GM23338 (cell line): ENCODE measurements at regions not wholly inside any gene's neighbourhood (a gene's known extent, or its start where the extent isn't known, plus 50 kb on each side); places are given as distances from the start of the nearest gene placed in this dataset.

Source experiments
- ATAC-seq: fragments of 200-7000 bp; cut with Tn5 transposase; 3 replicates; pipeline ENCODE4 v1.9.1; 2020
- DNase-seq: peaks from one replicate; pipeline ENCODE4 v3.0.0-alpha.2; 2015; ENCODE audit warnings: low spot score
- H2AFZ ChIP-seq: fragments of 200-600 bp; sonication (generic); 2 replicates; pipeline ENCODE4 v1.8.0; 2016; ENCODE audit warnings: antibody characterized with exemption, mild to moderate bottlenecking, moderate library complexity
- H3F3A ChIP-seq: fragments of 200-600 bp; sonication (generic); replicated peaks from 2 replicates; pipeline ENCODE4 v1.8.0; 2017; ENCODE audit warnings: antibody characterized with exemption, mixed run types, low read depth
- H3K27ac ChIP-seq: fragments of 200-600 bp; sonication (generic); 2 replicates; pipeline ENCODE4 v1.6.1; 2016; ENCODE audit warnings: low read depth
- H3K27me3 ChIP-seq: fragments of 200-600 bp; sonication (generic); 2 replicates; pipeline ENCODE4 v1.8.0; 2016; ENCODE audit warnings: mild to moderate bottlenecking, mixed run types, moderate library complexity; ENCODE audit not compliant: insufficient read depth
- H3K36me3 ChIP-seq: fragments of 200-600 bp; sonication (generic); 2 replicates; pipeline ENCODE4 v1.8.0; 2016; ENCODE audit warnings: mild to moderate bottlenecking; ENCODE audit not compliant: insufficient read depth
- H3K4me1 ChIP-seq: fragments of 200-600 bp; sonication (generic); 2 replicates; pipeline ENCODE4 v1.8.0; 2016; ENCODE audit warnings: mild to moderate bottlenecking, moderate library complexity; ENCODE audit not compliant: insufficient read depth
- H3K4me2 ChIP-seq: fragments of 200-600 bp; sonication (generic); 2 replicates; pipeline ENCODE4 v1.7.1; 2017; ENCODE audit warnings: mixed run types
- H3K4me3 ChIP-seq: fragments of 200-600 bp; sonication (generic); 2 replicates; pipeline ENCODE4 v1.6.1; 2016; ENCODE audit warnings: mixed run types
- H3K79me2 ChIP-seq: fragments of 200-600 bp; sonication (generic); replicated peaks from 2 replicates; pipeline ENCODE4 v1.8.0; 2017; ENCODE audit warnings: mild to moderate bottlenecking; ENCODE audit not compliant: insufficient read depth
- H3K9me2 ChIP-seq: fragments of 200-600 bp; sonication (generic); 2 replicates; pipeline ENCODE4 v1.8.0; 2017; ENCODE audit not compliant: insufficient read depth
- H4K20me1 ChIP-seq: fragments of 200-600 bp; sonication (generic); replicated peaks from 2 replicates; pipeline ENCODE4 v1.8.0; 2017; ENCODE audit warnings: mild to moderate bottlenecking; ENCODE audit not compliant: insufficient read depth
- H3K27ac Mint-ChIP-seq: 2 replicates; pipeline ENCODE4 v1.8.0; 2020; ENCODE audit warnings: inconsistent platforms, mild to moderate bottlenecking, moderate library complexity, mixed read lengths
- H3K27me3 Mint-ChIP-seq: 3 replicates; pipeline ENCODE4 v1.8.0; 2022; ENCODE audit warnings: low read depth, mild to moderate bottlenecking, moderate library complexity, mixed read lengths, inconsistent platforms; ENCODE audit not compliant: insufficient read depth, poor library complexity
- H3K36me3 Mint-ChIP-seq: 3 replicates; pipeline ENCODE4 v1.8.0; 2021; ENCODE audit warnings: low read depth, mild to moderate bottlenecking, inconsistent platforms, moderate library complexity, mixed read lengths
- H3K4me1 Mint-ChIP-seq: 3 replicates; pipeline ENCODE4 v1.8.0; 2020; ENCODE audit warnings: mild to moderate bottlenecking, inconsistent platforms, mixed read lengths
- H3K4me3 Mint-ChIP-seq: 3 replicates; pipeline ENCODE4 v1.8.0; 2021; ENCODE audit warnings: moderate library complexity, mild to moderate bottlenecking, inconsistent platforms, mixed read lengths
- H3K9me3 Mint-ChIP-seq: 3 replicates; pipeline ENCODE4 v1.8.0; 2020; ENCODE audit warnings: moderate library complexity, mild to moderate bottlenecking, inconsistent platforms, mixed read lengths
- CREB1 ChIP-seq: fragments of 250-450 bp; sonication (Bioruptor Pico); IDR thresholded peaks from 2 replicates; pipeline ENCODE4 v1.5.0; 2020; ENCODE audit warnings: low read depth, mild to moderate bottlenecking, moderate library complexity
- EZH2 ChIP-seq: fragments of 200-600 bp; sonication (generic); IDR thresholded peaks from one replicate; pipeline ENCODE4 v1.8.0; 2017; ENCODE audit warnings: antibody characterized with exemption, mild to moderate bottlenecking, low read depth; ENCODE audit not compliant: unreplicated experiment
- EZH2phosphoT487 ChIP-seq: fragments of 200-600 bp; sonication (generic); IDR thresholded peaks from one replicate; pipeline ENCODE4 v1.8.1; 2018; ENCODE audit warnings: antibody characterized with exemption; ENCODE audit not compliant: unreplicated experiment
- JUNB ChIP-seq: IDR thresholded peaks from one replicate; pipeline ENCODE4 v1.6.1; 2016; ENCODE audit warnings: antibody characterized with exemption; ENCODE audit not compliant: unreplicated experiment
- NANOG ChIP-seq: IDR thresholded peaks from 2 replicates; pipeline ENCODE4 v1.6.1; 2016; ENCODE audit warnings: antibody characterized with exemption, borderline replicate concordance
- POLR2AphosphoS5 ChIP-seq: IDR thresholded peaks from 2 replicates; pipeline ENCODE4 v1.6.1; 2016; ENCODE audit warnings: antibody characterized with exemption, low read depth
- STAT1 ChIP-seq: IDR thresholded peaks from one replicate; pipeline ENCODE4 v1.6.1; 2016; ENCODE audit warnings: antibody characterized with exemption; ENCODE audit not compliant: unreplicated experiment
- ZNF114 ChIP-seq: fragments of 250-450 bp; sonication (Bioruptor Pico); IDR thresholded peaks from 2 replicates; pipeline ENCODE4 v1.5.0; 2020; ENCODE audit warnings: mild to moderate bottlenecking, moderate library complexity
- ZNF331 ChIP-seq: fragments of 250-450 bp; sonication (Bioruptor Pico); IDR thresholded peaks from 2 replicates; pipeline ENCODE4 v1.5.0; 2020; ENCODE audit warnings: low read depth, mild to moderate bottlenecking, moderate library complexity
- TF ChIP-seq, protein P1 (sequence below): IDR thresholded peaks from 2 replicates; pipeline ENCODE4 v1.6.1; 2016; ENCODE audit warnings: antibody characterized with exemption
- TF ChIP-seq, protein P2 (sequence below), 2 experiments: fragments of 200-600 bp in 1 of 2; sonication (generic) in 1 of 2; conservative IDR thresholded peaks; 2 replicates each; pipeline versions ENCODE4 v1.5.1 to v1.6.1; 2016 to 2017; ENCODE audit warnings: antibody characterized with exemption in 2 of 2, low read depth in 2 of 2, mild to moderate bottlenecking in 2 of 2, moderate library complexity in 1 of 2
- TF ChIP-seq, protein P3 (sequence below): fragments of 250-450 bp; sonication (Bioruptor Pico); IDR thresholded peaks from 2 replicates; pipeline ENCODE4 v1.5.0; 2020; ENCODE audit warnings: mild to moderate bottlenecking, moderate library complexity
- TF ChIP-seq, protein P4 (sequence below): IDR thresholded peaks from one replicate; pipeline ENCODE4 v1.6.1; 2018; ENCODE audit warnings: antibody characterized with exemption; ENCODE audit not compliant: unreplicated experiment

DNA sequence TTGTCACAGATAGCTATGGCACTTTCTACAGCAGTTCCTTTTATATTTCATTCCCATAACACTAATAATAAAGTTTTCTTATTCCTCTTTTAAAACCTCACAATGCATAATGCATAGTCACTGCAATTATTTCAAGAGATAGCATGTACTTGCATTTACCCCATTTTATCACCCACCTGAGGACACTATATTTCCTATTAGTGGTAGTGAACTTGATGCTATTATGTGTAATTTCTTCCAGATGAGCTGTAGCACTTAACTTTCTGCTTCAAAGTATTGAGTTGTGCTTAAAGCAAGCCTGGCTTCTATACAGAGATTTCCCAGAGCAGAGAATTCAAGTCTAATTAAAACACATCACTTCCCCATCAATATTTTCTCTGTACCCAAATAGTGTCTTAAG lies 461.1 kb downstream of the HTR7 start:
- Mint-ChIP-seq H3K4me1 (peaks cover 18% of the 10 kb centered on the region), H3K27ac (no peak overlapping the region), H3K4me3 (no peak overlapping the region), H3K36me3 (no peaks in the 10 kb centered on the region), H3K9me3 (no peaks in the 10 kb centered on the region), H3K27me3 (no peaks in the 10 kb centered on the region)
- H3K9me2 ChIP-seq: no peaks in the 10 kb centered on the region
- H3F3A ChIP-seq: no peaks in the 10 kb centered on the region
- H3K4me1 ChIP-seq: peaks cover 15% of the 10 kb centered on the region
- no peaks in the 10 kb centered on the region for H3K79me2 ChIP-seq
- TF ChIP-seq, protein P1, sequence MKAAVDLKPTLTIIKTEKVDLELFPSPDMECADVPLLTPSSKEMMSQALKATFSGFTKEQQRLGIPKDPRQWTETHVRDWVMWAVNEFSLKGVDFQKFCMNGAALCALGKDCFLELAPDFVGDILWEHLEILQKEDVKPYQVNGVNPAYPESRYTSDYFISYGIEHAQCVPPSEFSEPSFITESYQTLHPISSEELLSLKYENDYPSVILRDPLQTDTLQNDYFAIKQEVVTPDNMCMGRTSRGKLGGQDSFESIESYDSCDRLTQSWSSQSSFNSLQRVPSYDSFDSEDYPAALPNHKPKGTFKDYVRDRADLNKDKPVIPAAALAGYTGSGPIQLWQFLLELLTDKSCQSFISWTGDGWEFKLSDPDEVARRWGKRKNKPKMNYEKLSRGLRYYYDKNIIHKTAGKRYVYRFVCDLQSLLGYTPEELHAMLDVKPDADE: no peak
- TF ChIP-seq NANOG (no peak), ZNF331 (CRISPR knock-in tag) (no peak), EZH2phosphoT487 (no peak), POLR2AphosphoS5 (no peak), ZNF114 (CRISPR knock-in tag) (no peak), STAT1 (no peak), JUNB (no peak), EZH2 (no peak), CREB1 (CRISPR knock-in tag) (no peak)
- TF ChIP-seq, protein P2, sequence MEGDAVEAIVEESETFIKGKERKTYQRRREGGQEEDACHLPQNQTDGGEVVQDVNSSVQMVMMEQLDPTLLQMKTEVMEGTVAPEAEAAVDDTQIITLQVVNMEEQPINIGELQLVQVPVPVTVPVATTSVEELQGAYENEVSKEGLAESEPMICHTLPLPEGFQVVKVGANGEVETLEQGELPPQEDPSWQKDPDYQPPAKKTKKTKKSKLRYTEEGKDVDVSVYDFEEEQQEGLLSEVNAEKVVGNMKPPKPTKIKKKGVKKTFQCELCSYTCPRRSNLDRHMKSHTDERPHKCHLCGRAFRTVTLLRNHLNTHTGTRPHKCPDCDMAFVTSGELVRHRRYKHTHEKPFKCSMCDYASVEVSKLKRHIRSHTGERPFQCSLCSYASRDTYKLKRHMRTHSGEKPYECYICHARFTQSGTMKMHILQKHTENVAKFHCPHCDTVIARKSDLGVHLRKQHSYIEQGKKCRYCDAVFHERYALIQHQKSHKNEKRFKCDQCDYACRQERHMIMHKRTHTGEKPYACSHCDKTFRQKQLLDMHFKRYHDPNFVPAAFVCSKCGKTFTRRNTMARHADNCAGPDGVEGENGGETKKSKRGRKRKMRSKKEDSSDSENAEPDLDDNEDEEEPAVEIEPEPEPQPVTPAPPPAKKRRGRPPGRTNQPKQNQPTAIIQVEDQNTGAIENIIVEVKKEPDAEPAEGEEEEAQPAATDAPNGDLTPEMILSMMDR (conservative IDR thresholded peaks at IDR 0.05; ENCODE audit: low read depth in 2 of 2): no peak
- TF ChIP-seq, protein P3, sequence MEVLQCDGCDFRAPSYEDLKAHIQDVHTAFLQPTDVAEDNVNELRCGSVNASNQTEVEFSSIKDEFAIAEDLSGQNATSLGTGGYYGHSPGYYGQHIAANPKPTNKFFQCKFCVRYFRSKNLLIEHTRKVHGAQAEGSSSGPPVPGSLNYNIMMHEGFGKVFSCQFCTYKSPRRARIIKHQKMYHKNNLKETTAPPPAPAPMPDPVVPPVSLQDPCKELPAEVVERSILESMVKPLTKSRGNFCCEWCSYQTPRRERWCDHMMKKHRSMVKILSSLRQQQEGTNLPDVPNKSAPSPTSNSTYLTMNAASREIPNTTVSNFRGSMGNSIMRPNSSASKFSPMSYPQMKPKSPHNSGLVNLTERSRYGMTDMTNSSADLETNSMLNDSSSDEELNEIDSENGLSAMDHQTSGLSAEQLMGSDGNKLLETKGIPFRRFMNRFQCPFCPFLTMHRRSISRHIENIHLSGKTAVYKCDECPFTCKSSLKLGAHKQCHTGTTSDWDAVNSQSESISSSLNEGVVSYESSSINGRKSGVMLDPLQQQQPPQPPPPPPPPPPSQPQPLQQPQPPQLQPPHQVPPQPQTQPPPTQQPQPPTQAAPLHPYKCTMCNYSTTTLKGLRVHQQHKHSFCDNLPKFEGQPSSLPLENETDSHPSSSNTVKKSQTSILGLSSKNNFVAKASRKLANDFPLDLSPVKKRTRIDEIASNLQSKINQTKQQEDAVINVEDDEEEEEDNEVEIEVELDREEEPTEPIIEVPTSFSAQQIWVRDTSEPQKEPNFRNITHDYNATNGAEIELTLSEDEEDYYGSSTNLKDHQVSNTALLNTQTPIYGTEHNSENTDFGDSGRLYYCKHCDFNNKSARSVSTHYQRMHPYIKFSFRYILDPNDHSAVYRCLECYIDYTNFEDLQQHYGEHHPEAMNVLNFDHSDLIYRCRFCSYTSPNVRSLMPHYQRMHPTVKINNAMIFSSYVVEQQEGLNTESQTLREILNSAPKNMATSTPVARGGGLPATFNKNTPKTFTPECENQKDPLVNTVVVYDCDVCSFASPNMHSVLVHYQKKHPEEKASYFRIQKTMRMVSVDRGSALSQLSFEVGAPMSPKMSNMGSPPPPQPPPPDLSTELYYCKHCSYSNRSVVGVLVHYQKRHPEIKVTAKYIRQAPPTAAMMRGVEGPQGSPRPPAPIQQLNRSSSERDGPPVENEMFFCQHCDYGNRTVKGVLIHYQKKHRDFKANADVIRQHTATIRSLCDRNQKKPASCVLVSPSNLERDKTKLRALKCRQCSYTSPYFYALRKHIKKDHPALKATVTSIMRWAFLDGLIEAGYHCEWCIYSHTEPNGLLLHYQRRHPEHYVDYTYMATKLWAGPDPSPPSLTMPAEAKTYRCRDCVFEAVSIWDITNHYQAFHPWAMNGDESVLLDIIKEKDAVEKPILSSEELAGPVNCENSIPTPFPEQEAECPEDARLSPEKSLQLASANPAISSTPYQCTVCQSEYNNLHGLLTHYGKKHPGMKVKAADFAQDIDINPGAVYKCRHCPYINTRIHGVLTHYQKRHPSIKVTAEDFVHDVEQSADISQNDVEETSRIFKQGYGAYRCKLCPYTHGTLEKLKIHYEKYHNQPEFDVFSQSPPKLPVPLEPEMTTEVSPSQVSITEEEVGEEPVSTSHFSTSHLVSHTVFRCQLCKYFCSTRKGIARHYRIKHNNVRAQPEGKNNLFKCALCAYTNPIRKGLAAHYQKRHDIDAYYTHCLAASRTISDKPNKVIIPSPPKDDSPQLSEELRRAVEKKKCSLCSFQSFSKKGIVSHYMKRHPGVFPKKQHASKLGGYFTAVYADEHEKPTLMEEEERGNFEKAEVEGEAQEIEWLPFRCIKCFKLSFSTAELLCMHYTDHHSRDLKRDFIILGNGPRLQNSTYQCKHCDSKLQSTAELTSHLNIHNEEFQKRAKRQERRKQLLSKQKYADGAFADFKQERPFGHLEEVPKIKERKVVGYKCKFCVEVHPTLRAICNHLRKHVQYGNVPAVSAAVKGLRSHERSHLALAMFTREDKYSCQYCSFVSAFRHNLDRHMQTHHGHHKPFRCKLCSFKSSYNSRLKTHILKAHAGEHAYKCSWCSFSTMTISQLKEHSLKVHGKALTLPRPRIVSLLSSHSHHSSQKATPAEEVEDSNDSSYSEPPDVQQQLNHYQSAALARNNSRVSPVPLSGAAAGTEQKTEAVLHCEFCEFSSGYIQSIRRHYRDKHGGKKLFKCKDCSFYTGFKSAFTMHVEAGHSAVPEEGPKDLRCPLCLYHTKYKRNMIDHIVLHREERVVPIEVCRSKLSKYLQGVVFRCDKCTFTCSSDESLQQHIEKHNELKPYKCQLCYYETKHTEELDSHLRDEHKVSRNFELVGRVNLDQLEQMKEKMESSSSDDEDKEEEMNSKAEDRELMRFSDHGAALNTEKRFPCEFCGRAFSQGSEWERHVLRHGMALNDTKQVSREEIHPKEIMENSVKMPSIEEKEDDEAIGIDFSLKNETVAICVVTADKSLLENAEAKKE (CRISPR knock-in tag): no peak
- TF ChIP-seq, protein P4, sequence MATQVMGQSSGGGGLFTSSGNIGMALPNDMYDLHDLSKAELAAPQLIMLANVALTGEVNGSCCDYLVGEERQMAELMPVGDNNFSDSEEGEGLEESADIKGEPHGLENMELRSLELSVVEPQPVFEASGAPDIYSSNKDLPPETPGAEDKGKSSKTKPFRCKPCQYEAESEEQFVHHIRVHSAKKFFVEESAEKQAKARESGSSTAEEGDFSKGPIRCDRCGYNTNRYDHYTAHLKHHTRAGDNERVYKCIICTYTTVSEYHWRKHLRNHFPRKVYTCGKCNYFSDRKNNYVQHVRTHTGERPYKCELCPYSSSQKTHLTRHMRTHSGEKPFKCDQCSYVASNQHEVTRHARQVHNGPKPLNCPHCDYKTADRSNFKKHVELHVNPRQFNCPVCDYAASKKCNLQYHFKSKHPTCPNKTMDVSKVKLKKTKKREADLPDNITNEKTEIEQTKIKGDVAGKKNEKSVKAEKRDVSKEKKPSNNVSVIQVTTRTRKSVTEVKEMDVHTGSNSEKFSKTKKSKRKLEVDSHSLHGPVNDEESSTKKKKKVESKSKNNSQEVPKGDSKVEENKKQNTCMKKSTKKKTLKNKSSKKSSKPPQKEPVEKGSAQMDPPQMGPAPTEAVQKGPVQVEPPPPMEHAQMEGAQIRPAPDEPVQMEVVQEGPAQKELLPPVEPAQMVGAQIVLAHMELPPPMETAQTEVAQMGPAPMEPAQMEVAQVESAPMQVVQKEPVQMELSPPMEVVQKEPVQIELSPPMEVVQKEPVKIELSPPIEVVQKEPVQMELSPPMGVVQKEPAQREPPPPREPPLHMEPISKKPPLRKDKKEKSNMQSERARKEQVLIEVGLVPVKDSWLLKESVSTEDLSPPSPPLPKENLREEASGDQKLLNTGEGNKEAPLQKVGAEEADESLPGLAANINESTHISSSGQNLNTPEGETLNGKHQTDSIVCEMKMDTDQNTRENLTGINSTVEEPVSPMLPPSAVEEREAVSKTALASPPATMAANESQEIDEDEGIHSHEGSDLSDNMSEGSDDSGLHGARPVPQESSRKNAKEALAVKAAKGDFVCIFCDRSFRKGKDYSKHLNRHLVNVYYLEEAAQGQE: no peak
- no peak overlapping the region for H3K4me2 ChIP-seq
- H2AFZ ChIP-seq: no peak overlapping the region
- H3K27ac ChIP-seq: no peak overlapping the region
- no peaks in the 10 kb centered on the region for H4K20me1 ChIP-seq
- ATAC-seq (no peak), DNase-seq (no peak)
- H3K36me3 ChIP-seq: no peaks in the 10 kb centered on the region; the same call in 1 of the 2 replicates
- no peak overlapping the region for H3K4me3 ChIP-seq
- H3K27me3 ChIP-seq: no peaks in the 10 kb centered on the region
